HEK293T (cell line): ENCODE measurements at regions not wholly inside any gene's neighbourhood (a gene's known extent, or its start where the extent isn't known, plus 50 kb on each side); places are given as distances from the start of the nearest gene placed in this dataset.

Source experiments
- ARNT ChIP-seq: fragments of 450-650 bp; IDR thresholded peaks from 2 replicates; pipeline ENCODE4 v1.6.1; 2017; ENCODE audit warnings: mild to moderate bottlenecking
- BHLHE40 ChIP-seq: fragments of 450-650 bp; IDR thresholded peaks from 2 replicates; pipeline ENCODE4 v1.6.1; 2016; ENCODE audit warnings: mild to moderate bottlenecking, moderate library complexity, borderline replicate concordance
- CTBP1 ChIP-seq: fragments of 450-650 bp; IDR thresholded peaks from 2 replicates; pipeline ENCODE4 v1.6.1; 2016; ENCODE audit warnings: borderline replicate concordance
- FOXA1 ChIP-seq: fragments of 450-650 bp; IDR thresholded peaks from 2 replicates; pipeline ENCODE4 v1.6.1; 2016; ENCODE audit warnings: mild to moderate bottlenecking
- FOXM1 ChIP-seq: fragments of 450-650 bp; IDR thresholded peaks from 2 replicates; pipeline ENCODE4 v1.6.1; 2017; ENCODE audit warnings: mild to moderate bottlenecking, borderline replicate concordance
- SP1 ChIP-seq: fragments of 450-650 bp; IDR thresholded peaks from 2 replicates; pipeline ENCODE4 v1.6.1; 2017
- SUZ12 ChIP-seq: fragments of 450-650 bp; IDR thresholded peaks from 2 replicates; pipeline ENCODE4 v1.6.1; 2016; ENCODE audit warnings: mild to moderate bottlenecking
- ZNF384 ChIP-seq: fragments of 450-650 bp; IDR thresholded peaks from 2 replicates; pipeline ENCODE4 v1.6.1; 2016

DNA sequence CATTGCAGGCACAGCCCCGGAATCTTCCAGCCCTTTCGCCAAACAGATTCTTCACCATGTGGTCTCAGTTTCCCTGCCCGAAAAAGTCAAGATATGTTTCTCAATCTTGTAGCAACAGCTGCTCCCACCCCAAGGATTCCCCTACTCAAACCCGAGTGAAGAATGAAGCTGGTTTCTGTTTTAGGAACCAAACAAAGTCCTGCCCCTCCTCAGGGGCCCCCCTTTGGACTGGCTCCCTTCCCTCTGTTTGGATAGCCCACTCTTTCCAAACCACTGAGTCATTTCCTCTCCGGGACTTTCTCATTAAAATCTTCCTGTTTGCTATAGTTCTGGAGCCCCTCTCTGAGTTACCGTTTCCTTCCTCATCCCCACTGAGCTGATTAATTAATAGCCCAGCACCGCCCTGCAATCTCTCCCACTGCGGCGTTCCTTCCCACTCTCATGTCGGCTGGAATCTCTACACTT, 100.9 kb downstream of the TSEN15 start:
- no peak for TF ChIP-seq CTBP1
- TF ChIP-seq SP1, result no peak
- TF ChIP-seq BHLHE40, result no peak
- TF ChIP-seq FOXM1, result no peak
- TF ChIP-seq SUZ12, result no peak
- TF ChIP-seq ARNT, result no peak
- TF ChIP-seq FOXA1, result no peak
- TF ChIP-seq ZNF384, result no peak
